ENCODE measurements at regions not wholly inside any gene's neighbourhood (a gene's known extent, or its start where the extent isn't known, plus 50 kb on each side); places are given as distances from the start of the nearest gene placed in this dataset.

DNA sequence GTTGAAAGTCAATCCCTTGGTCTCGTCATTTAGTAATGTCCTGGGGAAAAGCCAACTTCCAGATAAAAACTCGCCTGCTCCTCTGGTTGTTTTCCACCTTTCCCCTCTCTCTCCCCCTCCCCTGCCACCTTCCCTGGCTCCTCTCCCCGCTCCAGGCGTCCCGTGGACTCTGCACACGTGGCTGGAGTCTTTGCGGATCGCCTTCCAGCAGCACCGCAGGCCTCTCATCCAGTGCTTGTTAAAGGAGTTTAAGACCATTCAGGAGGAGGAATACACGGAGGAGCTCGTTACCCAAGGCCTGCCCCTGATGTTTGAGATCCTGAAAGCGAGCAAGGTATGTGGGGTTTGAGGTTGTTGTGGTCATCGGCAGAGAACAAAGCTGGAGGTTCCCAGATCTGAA is 65.8 kb upstream of the PWP1 start:
- TF ChIP-seq, protein P1, sequence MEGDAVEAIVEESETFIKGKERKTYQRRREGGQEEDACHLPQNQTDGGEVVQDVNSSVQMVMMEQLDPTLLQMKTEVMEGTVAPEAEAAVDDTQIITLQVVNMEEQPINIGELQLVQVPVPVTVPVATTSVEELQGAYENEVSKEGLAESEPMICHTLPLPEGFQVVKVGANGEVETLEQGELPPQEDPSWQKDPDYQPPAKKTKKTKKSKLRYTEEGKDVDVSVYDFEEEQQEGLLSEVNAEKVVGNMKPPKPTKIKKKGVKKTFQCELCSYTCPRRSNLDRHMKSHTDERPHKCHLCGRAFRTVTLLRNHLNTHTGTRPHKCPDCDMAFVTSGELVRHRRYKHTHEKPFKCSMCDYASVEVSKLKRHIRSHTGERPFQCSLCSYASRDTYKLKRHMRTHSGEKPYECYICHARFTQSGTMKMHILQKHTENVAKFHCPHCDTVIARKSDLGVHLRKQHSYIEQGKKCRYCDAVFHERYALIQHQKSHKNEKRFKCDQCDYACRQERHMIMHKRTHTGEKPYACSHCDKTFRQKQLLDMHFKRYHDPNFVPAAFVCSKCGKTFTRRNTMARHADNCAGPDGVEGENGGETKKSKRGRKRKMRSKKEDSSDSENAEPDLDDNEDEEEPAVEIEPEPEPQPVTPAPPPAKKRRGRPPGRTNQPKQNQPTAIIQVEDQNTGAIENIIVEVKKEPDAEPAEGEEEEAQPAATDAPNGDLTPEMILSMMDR (conservative IDR thresholded peaks at IDR 0.05 in 1 of 2, IDR thresholded peaks at IDR 0.05 in 1 of 2; ENCODE audit: low read depth in 1 of 2, low read length in 2 of 2), result no peak
- no peak for TF ChIP-seq EZH2 (IDR thresholded peaks at IDR 0.05; ENCODE audit: low read length, missing control alignments)

Data from fibroblast of lung (primary cell).